Lower leg skin (tissue), 3 donors: ENCODE measurements at regions not wholly inside any gene's neighbourhood (a gene's known extent, or its start where the extent isn't known, plus 50 kb on each side); places are given as distances from the start of the nearest gene placed in this dataset.

ENCODE experiments used
- CTCF ChIP-seq, 3 donors: fragments of 450-650 bp; IDR thresholded peaks; one replicate each; pipeline ENCODE4 v1.5.1; 2016; ENCODE audit warnings: antibody characterized with exemption in 3 of 3, mild to moderate bottlenecking in 3 of 3, moderate library complexity in 2 of 3
- POLR2A ChIP-seq, 2 donors: fragments of 450-650 bp; IDR thresholded peaks; one replicate each; pipeline ENCODE4 v1.6.1; 2016 to 2017; ENCODE audit warnings: antibody characterized with exemption in 2 of 2, mild to moderate bottlenecking in 1 of 2, moderate library complexity in 1 of 2

GRCh38 chr3:95197661-95198060 lies 1134.8 kb downstream of the NSUN3 start:
- TF ChIP-seq CTCF (IDR thresholded peaks at IDR 0.05) (no peak), POLR2A (IDR thresholded peaks at IDR 0.05) (no peak)
